ENCODE measurements at regions not wholly inside any gene's neighbourhood (a gene's known extent, or its start where the extent isn't known, plus 50 kb on each side); places are given as distances from the start of the nearest gene placed in this dataset.
A peak's percentile ranks its signal among the peaks of the same experiment; 100 is the strongest.

- no peaks in the 10 kb centered on the region for H3K9me3 ChIP-seq (ENCODE audit: control insufficient read depth in 4 of 4, low read length in 3 of 4)
- H3K27ac ChIP-seq (ENCODE audit: low read depth in 1 of 2, low read length in 2 of 2): no peak overlapping the region
- no peaks in the 10 kb centered on the region for H3K27me3 ChIP-seq (ENCODE audit: control insufficient read depth in 4 of 4, insufficient read depth in 4 of 4, low read length in 3 of 4)
- no peak for TF ChIP-seq SP1 (IDR thresholded peaks at IDR 0.05)
- TF ChIP-seq RXRA (IDR thresholded peaks at IDR 0.05): no peak
- TF ChIP-seq, protein P1, sequence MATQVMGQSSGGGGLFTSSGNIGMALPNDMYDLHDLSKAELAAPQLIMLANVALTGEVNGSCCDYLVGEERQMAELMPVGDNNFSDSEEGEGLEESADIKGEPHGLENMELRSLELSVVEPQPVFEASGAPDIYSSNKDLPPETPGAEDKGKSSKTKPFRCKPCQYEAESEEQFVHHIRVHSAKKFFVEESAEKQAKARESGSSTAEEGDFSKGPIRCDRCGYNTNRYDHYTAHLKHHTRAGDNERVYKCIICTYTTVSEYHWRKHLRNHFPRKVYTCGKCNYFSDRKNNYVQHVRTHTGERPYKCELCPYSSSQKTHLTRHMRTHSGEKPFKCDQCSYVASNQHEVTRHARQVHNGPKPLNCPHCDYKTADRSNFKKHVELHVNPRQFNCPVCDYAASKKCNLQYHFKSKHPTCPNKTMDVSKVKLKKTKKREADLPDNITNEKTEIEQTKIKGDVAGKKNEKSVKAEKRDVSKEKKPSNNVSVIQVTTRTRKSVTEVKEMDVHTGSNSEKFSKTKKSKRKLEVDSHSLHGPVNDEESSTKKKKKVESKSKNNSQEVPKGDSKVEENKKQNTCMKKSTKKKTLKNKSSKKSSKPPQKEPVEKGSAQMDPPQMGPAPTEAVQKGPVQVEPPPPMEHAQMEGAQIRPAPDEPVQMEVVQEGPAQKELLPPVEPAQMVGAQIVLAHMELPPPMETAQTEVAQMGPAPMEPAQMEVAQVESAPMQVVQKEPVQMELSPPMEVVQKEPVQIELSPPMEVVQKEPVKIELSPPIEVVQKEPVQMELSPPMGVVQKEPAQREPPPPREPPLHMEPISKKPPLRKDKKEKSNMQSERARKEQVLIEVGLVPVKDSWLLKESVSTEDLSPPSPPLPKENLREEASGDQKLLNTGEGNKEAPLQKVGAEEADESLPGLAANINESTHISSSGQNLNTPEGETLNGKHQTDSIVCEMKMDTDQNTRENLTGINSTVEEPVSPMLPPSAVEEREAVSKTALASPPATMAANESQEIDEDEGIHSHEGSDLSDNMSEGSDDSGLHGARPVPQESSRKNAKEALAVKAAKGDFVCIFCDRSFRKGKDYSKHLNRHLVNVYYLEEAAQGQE (IDR thresholded peaks at IDR 0.05): no peak
- TF ChIP-seq HNF4G (IDR thresholded peaks at IDR 0.05): no peak
- no peak for TF ChIP-seq HNF4A (conservative IDR thresholded peaks at IDR 0.05)
- no peak for TF ChIP-seq TAF1 (conservative IDR thresholded peaks at IDR 0.05)
- no peaks in the 10 kb centered on the region for H3K36me3 ChIP-seq (ENCODE audit: control insufficient read depth in 4 of 4, insufficient read depth in 3 of 4, low read depth in 1 of 4, low read length in 3 of 4)
- WGBS: 97% methylated on average over 8 of the region's 8 CpGs
- no peak overlapping the region for H3K9ac ChIP-seq (ENCODE audit: low read depth in 1 of 2, low read length in 2 of 2)
- DNase-seq (ENCODE audit: low spot score): no peak
- peaks cover 0 to 5% (median 1%) of the 10 kb centered on the region in 4 donors for H3K4me1 ChIP-seq (ENCODE audit: control insufficient read depth in 4 of 4, insufficient read depth in 4 of 4, low read length in 3 of 4)
- H3K4me3 ChIP-seq (ENCODE audit: low read depth in 1 of 3, low read length in 3 of 3): no peak overlapping the region
These were observed 168.0 kb upstream of the IER5L start for GRCh38 chr9:129346046-129346445.

DNA sequence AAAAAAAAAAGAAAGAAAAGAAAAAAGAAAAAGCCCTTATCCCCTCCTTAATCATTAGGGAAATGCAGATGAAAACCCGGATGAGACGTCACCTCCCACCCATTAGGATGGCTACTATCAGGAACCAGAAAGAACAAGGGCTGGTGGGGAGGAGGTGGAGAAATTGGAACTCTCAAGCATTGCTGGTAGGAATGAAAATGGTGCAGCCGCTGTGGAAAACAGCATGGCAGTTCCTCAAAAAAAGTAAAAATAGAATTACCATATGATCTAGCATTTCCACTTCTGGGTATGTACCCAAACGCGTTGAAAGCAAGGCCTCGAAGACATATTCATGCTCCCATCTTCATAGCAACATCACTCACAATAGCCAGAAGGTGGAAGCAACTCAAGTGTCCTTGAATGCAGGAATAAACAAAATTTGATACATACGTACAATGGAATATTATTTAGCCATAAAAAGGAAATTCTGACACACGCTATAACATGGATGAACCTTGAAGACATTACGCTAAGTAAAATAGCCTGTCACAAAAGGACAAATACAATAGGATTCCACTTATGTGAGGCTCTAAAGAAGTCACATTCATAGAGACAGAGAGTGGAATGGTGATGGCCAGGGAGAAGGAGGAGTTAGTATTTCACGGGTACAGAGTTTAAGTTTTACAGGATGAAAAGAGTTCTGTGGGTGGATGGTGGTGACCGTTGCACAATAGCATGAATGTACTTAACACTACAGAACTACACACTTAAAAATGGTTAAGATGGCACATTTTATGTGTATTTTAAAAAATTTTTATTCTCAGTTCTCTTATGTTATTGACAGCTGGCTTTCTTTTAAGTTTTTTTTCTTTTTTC, 166.8 kb upstream of the IER5L start:
- H3K36me3 ChIP-seq (ENCODE audit: control insufficient read depth in 4 of 4, insufficient read depth in 3 of 4, low read depth in 1 of 4, low read length in 3 of 4): no peaks in the 10 kb centered on the region
- WGBS: 82% methylated on average over 11 of the region's 11 CpGs
- H3K27me3 ChIP-seq (ENCODE audit: control insufficient read depth in 4 of 4, insufficient read depth in 4 of 4, low read length in 3 of 4): no peaks in the 10 kb centered on the region
- DNase-seq (ENCODE audit: low spot score): no peak
- TF ChIP-seq SP1 (IDR thresholded peaks at IDR 0.05): no peak
- no peak overlapping the region for H3K4me3 ChIP-seq (ENCODE audit: low read depth in 1 of 3, low read length in 3 of 3)
- H3K4me1 ChIP-seq (ENCODE audit: control insufficient read depth in 4 of 4, insufficient read depth in 4 of 4, low read length in 3 of 4): peaks cover 0 to 5% (median 1%) of the 10 kb centered on the region in 4 donors
- no peaks in the 10 kb centered on the region for H3K9me3 ChIP-seq (ENCODE audit: control insufficient read depth in 4 of 4, low read length in 3 of 4)
- no peak overlapping the region for H3K9ac ChIP-seq (ENCODE audit: low read depth in 1 of 2, low read length in 2 of 2)
- peak overlapping the region in 1 of 2 donors; percentile 39 for H3K27ac ChIP-seq (ENCODE audit: low read depth in 1 of 2, low read length in 2 of 2)

GRCh38 chr9:129343424-129344375, 165.6 kb upstream of the IER5L start:
- peak; percentile 47 for DNase-seq (ENCODE audit: low spot score)
- no peak overlapping the region for H3K4me3 ChIP-seq (ENCODE audit: low read depth in 1 of 3, low read length in 3 of 3)
- WGBS: 67% methylated on average over 28 of the region's 28 CpGs

More at GRCh38 chr9:129343424-129344375, 165.6 kb upstream of the IER5L start:
- no peaks in the 10 kb centered on the region for H3K9me3 ChIP-seq (ENCODE audit: control insufficient read depth in 4 of 4, low read length in 3 of 4)
- H3K4me1 ChIP-seq (ENCODE audit: control insufficient read depth in 4 of 4, insufficient read depth in 4 of 4, low read length in 3 of 4): peaks cover 0 to 5% (median 1%) of the 10 kb centered on the region in 4 donors
- H3K36me3 ChIP-seq (ENCODE audit: control insufficient read depth in 4 of 4, insufficient read depth in 3 of 4, low read depth in 1 of 4, low read length in 3 of 4): no peaks in the 10 kb centered on the region
- H3K27ac ChIP-seq (ENCODE audit: low read depth in 1 of 2, low read length in 2 of 2): peak overlapping the region; percentile 58 to 84
- no peaks in the 10 kb centered on the region for H3K27me3 ChIP-seq (ENCODE audit: control insufficient read depth in 4 of 4, insufficient read depth in 4 of 4, low read length in 3 of 4)
- no peak for TF ChIP-seq EGR1 (IDR thresholded peaks at IDR 0.05; ENCODE audit: low read depth in 2 of 2)
- peak; percentile 44 to 67 for TF ChIP-seq RAD21 (IDR thresholded peaks at IDR 0.05)
- no peak for TF ChIP-seq GABPA (IDR thresholded peaks at IDR 0.05 in 1 of 2, conservative IDR thresholded peaks at IDR 0.05 in 1 of 2)
- peak; percentile 58 for TF ChIP-seq SP1 (IDR thresholded peaks at IDR 0.05)
- peak in 1 of 2 donors; percentile 50 for TF ChIP-seq RXRA (IDR thresholded peaks at IDR 0.05)
- TF ChIP-seq, protein P2, sequence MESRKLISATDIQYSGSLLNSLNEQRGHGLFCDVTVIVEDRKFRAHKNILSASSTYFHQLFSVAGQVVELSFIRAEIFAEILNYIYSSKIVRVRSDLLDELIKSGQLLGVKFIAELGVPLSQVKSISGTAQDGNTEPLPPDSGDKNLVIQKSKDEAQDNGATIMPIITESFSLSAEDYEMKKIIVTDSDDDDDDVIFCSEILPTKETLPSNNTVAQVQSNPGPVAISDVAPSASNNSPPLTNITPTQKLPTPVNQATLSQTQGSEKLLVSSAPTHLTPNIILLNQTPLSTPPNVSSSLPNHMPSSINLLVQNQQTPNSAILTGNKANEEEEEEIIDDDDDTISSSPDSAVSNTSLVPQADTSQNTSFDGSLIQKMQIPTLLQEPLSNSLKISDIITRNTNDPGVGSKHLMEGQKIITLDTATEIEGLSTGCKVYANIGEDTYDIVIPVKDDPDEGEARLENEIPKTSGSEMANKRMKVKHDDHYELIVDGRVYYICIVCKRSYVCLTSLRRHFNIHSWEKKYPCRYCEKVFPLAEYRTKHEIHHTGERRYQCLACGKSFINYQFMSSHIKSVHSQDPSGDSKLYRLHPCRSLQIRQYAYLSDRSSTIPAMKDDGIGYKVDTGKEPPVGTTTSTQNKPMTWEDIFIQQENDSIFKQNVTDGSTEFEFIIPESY (IDR thresholded peaks at IDR 0.05): no peak
- no peak for TF ChIP-seq JUND (IDR thresholded peaks at IDR 0.05)
- peak in 1 of 2 donors; percentile 15 for TF ChIP-seq HNF4A (conservative IDR thresholded peaks at IDR 0.05)
- TF ChIP-seq CTCF (IDR thresholded peaks at IDR 0.05; ENCODE audit: low read depth, low read length, missing input control): peak; percentile 39
- H3K9ac ChIP-seq (ENCODE audit: low read depth in 1 of 2, low read length in 2 of 2): no peak overlapping the region
